ENCODE measurements at regions not wholly inside any gene's neighbourhood (a gene's known extent, or its start where the extent isn't known, plus 50 kb on each side); places are given as distances from the start of the nearest gene placed in this dataset.

- TF ChIP-seq CTCF (IDR thresholded peaks at IDR 0.05) (no peak), POLR2AphosphoS5 (IDR thresholded peaks at IDR 0.05) (no peak), EP300 (IDR thresholded peaks at IDR 0.05) (no peak)
Measured at GRCh38 chr7:68309271-68309670, 1289.0 kb upstream of the AUTS2 start.
